GM12875 (cell line): ENCODE measurements at regions not wholly inside any gene's neighbourhood (a gene's known extent, or its start where the extent isn't known, plus 50 kb on each side); places are given as distances from the start of the nearest gene placed in this dataset.
A peak's percentile ranks its signal among the peaks of the same experiment; 100 is the strongest.

Experiments
- H3K4me3 ChIP-seq: one replicate; pipeline ENCODE4 v1.5.1; 2011; ENCODE audit warnings: low read depth, low read length, control low read depth
- CTCF ChIP-seq: IDR thresholded peaks from 2 replicates; pipeline ENCODE4 v1.5.1; 2011; ENCODE audit warnings: low read depth, mild to moderate bottlenecking, control low read depth, inconsistent platforms, low read length, moderate library complexity, borderline replicate concordance; ENCODE audit not compliant: insufficient read depth

GRCh38 chr1:105023719-105024118 is 1274.0 kb downstream of the AMY1C start:
- no peak overlapping the region for H3K4me3 ChIP-seq
- TF ChIP-seq CTCF, result no peak

GRCh38 chr1:105027838-105028471 is 1278.3 kb downstream of the AMY1C start:
- TF ChIP-seq CTCF, result peak; percentile 16; the same call in 1 of the 2 replicates
- H3K4me3 ChIP-seq, result no peak overlapping the region

GRCh38 chr1:105072446-105072845 is 1322.7 kb downstream of the AMY1C start:
- TF ChIP-seq CTCF, result no peak
- H3K4me3 ChIP-seq, result no peak overlapping the region

- H3K4me3 ChIP-seq, result no peak overlapping the region
- TF ChIP-seq CTCF, result no peak
Measured at GRCh38 chr1:105072850-105073249, 1323.2 kb downstream of the AMY1C start.

GRCh38 chr1:105073660-105074059 is 1324.0 kb downstream of the AMY1C start:
- no peak for TF ChIP-seq CTCF
- H3K4me3 ChIP-seq, result no peak overlapping the region

GRCh38 chr1:105083611-105084010 is 1333.9 kb downstream of the AMY1C start:
- TF ChIP-seq CTCF, result no peak

GRCh38 chr1:105087506-105087905 is 1337.8 kb downstream of the AMY1C start:
- TF ChIP-seq CTCF, result no peak
- no peak overlapping the region for H3K4me3 ChIP-seq

More at GRCh38 chr1:105083611-105084010, 1333.9 kb downstream of the AMY1C start:
- no peak overlapping the region for H3K4me3 ChIP-seq
